NCI-H226 (cell line): ENCODE measurements at regions not wholly inside any gene's neighbourhood (a gene's known extent, or its start where the extent isn't known, plus 50 kb on each side); places are given as distances from the start of the nearest gene placed in this dataset.
"Not testable (repeated sequence)": the region's sequence is repeated elsewhere in the genome, so short reads cannot be mapped to it uniquely, and the experiment has no call there.

Source experiments
- DNase-seq: peaks from one replicate; pipeline ENCODE4 v3.0.0-alpha.2; 2015

GRCh38 chr3:106083207-106083606 is 214.4 kb upstream of the CBLB start:
- DNase-seq = no peak

GRCh38 chr3:106083854-106084253 is 215.0 kb upstream of the CBLB start:
- DNase-seq = no peak

GRCh38 chr3:106086038-106086437 is 217.2 kb upstream of the CBLB start:
- no peak for DNase-seq

- peak; percentile 24 for DNase-seq
Observed at GRCh38 chr3:106086636-106087035, 217.8 kb upstream of the CBLB start.

GRCh38 chr3:106088304-106088703 is 219.5 kb upstream of the CBLB start:
- no peak for DNase-seq

GRCh38 chr3:106088899-106089298 is 220.1 kb upstream of the CBLB start:
- no peak for DNase-seq

- DNase-seq = no peak
Observed at GRCh38 chr3:106089806-106090205, 221.0 kb upstream of the CBLB start.

- no peak for DNase-seq
Observed at GRCh38 chr3:106092792-106093191, 224.0 kb upstream of the CBLB start.

GRCh38 chr3:106093616-106094015 is 224.8 kb upstream of the CBLB start:
- no peak for DNase-seq

GRCh38 chr3:106097817-106098435 is 229.1 kb upstream of the CBLB start:
- DNase-seq = no peak

- DNase-seq = no peak
Observed at GRCh38 chr3:106103383-106103782, 234.6 kb upstream of the CBLB start.

- no peak for DNase-seq
Observed at GRCh38 chr3:106104078-106104477, 235.3 kb upstream of the CBLB start.

GRCh38 chr3:106108925-106109324 is 240.1 kb upstream of the CBLB start:
- no peak for DNase-seq

- not testable (repeated sequence) for DNase-seq
Observed at GRCh38 chr3:106112561-106112960, 243.7 kb upstream of the CBLB start.

GRCh38 chr3:106113747-106114146 is 244.9 kb upstream of the CBLB start:
- no peak for DNase-seq

GRCh38 chr3:106114220-106114619 is 245.4 kb upstream of the CBLB start:
- DNase-seq = peak; percentile 54

GRCh38 chr3:106114848-106115247 is 246.0 kb upstream of the CBLB start:
- peak; percentile 69 for DNase-seq

GRCh38 chr3:106115557-106115956 is 246.7 kb upstream of the CBLB start:
- no peak for DNase-seq

GRCh38 chr3:106116733-106117489 is 248.1 kb upstream of the CBLB start:
- no peak for DNase-seq

GRCh38 chr3:106117490-106117858 is 248.7 kb upstream of the CBLB start:
- no peak for DNase-seq

- DNase-seq = no peak
Observed at GRCh38 chr3:106119614-106120082, 250.8 kb upstream of the CBLB start.

GRCh38 chr3:106120356-106120755 is 251.5 kb upstream of the CBLB start:
- DNase-seq = peak; percentile 25

GRCh38 chr3:106121491-106122289 is 252.9 kb upstream of the CBLB start:
- no peak for DNase-seq

- DNase-seq = no peak
Observed at GRCh38 chr3:106124818-106125217, 256.0 kb upstream of the CBLB start.
